Heart right ventricle (tissue), 16 donors: ENCODE measurements at regions not wholly inside any gene's neighbourhood (a gene's known extent, or its start where the extent isn't known, plus 50 kb on each side); places are given as distances from the start of the nearest gene placed in this dataset.

Source experiments
- ATAC-seq, 8 donors: fragments of 200-7000 bp; cut with Tn5 transposase; one replicate each; pipeline ENCODE4 v1.9.1; 2020; ENCODE audit warnings: mild to moderate bottlenecking in 8 of 8, moderate library complexity in 8 of 8, moderate number of reproducible peaks in 1 of 8
- DNase-seq, 2 donors: peaks; one replicate each; pipeline ENCODE4 v3.0.0-alpha.2; 2020
- H3K27ac ChIP-seq, 10 donors: fragments of 200-600 bp; sonication (generic) in 2 of 10; one replicate each; pipeline versions ENCODE4 v1.5.0 to v1.8.0; 2020 to 2022; ENCODE audit warnings: mild to moderate bottlenecking in 3 of 10
- H3K27me3 ChIP-seq, 7 donors: fragments of 200-600 bp; one replicate each; pipeline ENCODE4 v1.8.0; 2021 to 2022; ENCODE audit warnings: mild to moderate bottlenecking in 2 of 7
- H3K36me3 ChIP-seq, 9 donors: fragments of 200-600 bp; sonication (generic) in 1 of 9; one replicate each; pipeline versions ENCODE4 v1.5.0 to v1.8.0; 2020 to 2022; ENCODE audit warnings: mild to moderate bottlenecking in 2 of 9
- H3K4me1 ChIP-seq, 9 donors: fragments of 200-600 bp; sonication (generic) in 1 of 9; one replicate each; pipeline versions ENCODE4 v1.5.0 to v1.8.0; 2020 to 2022; ENCODE audit warnings: mild to moderate bottlenecking in 4 of 9
- H3K4me3 ChIP-seq, 10 donors: fragments of 200-600 bp; sonication (generic) in 2 of 10; one replicate each; pipeline versions ENCODE4 v1.5.0 to v1.8.0; 2020 to 2022; ENCODE audit warnings: mild to moderate bottlenecking in 7 of 10, moderate library complexity in 2 of 10
- H3K9me3 ChIP-seq, 11 donors: fragments of 200-600 bp in 10 of 11; sonication (generic) in 2 of 11; one replicate each; pipeline versions ENCODE4 v1.5.0 to v1.8.0; 2013 to 2022; ENCODE audit warnings: mild to moderate bottlenecking in 2 of 11, control low read depth in 1 of 11, moderate library complexity in 1 of 11
- WGBS, 2 donors: extraction: QIAGEN DNeasy Blood & Tissue Kit; methylation state at CpG; one replicate each; pipeline ENCODE4 v1.1.7; 2013; ENCODE audit warnings: inconsistent platforms in 1 of 2; 5-methylcytosine and 5-hydroxymethylcytosine counted together
- intact Hi-C, 10 donors: fragments of 100-400 bp; cut with DNase I; formaldehyde crosslinking; loops; one replicate each; pipeline versions ENCODE4 v1.11.1 to v1.14.2; 2022
- TF ChIP-seq, protein P1 (sequence below), 9 donors: fragments of 200-600 bp; sonication (generic) in 2 of 9; IDR thresholded peaks; one replicate each; pipeline versions ENCODE4 v1.5.0 to v1.8.0; 2021 to 2022; ENCODE audit warnings: antibody characterized with exemption in 9 of 9, mild to moderate bottlenecking in 5 of 9, moderate library complexity in 1 of 9
- donor health status: Arrhythmogenic right ventricular cardiomyopathy.
- donor health status: ischemic (EF 13 %, LVEDD 7.1; RV severe dilation, severe dysfunction).
- donor health status: healthy with polysubstance abuse.
- donor health status: DM: no; HTN: yes; CAD: no.
- donor health status: DM: no; HTN: no; CAD: no.
- donor health status: ischemic (EF 25% LVEDD 6.9; RV normal size, moderate dysfunction).
- donor health status: ischemic (EF 25% LVEDD 5.7; RV mildly dilated, moderate dysfunction).
- donor health status: healthy.
- donor health status: DM: yes; HTN: yes; CAD: no.
- donor health status: Ischemic cardiomyopathy.
- donor health status: ischemic (EF 35%, LVEDD 5.7; RV mildly dilated, moderate dysfunction).
- donor health status: nonischemic (EF 11% LVEDD 7.7; RV severe dilation, severe dysfunction).
- donor health status: DM: yes; HTN: yes; CAD: no.
- donor health status: PGD.
- donor health status: ischemic (EF 29% LVEDD 5.4; RV normal size, mild dysfunction).
- donor health status: nonischemic (EF 23%, LVEDD 6.1; RV moderate dilation, normal function).

DNA sequence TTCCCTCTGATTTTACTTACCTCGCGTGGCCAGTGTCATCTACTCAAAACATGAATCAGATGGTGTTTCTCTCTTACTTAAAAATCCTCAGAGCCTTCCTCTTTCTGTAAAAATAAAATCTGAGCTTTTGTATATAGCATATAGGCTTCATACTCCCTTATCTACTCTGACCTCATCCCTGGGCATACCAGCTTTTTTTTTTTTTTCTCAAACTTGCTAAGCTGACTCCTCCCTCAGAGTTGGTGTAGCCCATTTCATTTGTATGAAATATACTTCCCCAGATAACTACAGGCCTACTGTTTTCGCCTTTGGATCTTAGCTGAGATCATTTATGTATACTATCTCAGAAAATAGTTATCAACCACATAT lies 648.9 kb upstream of the ALCAM start:
- Histone ChIP-seq H3K9me3 (peaks cover 0 to 4% (median 0%) of the 10 kb centered on the region in 11 donors), H3K36me3 (no peaks in the 10 kb centered on the region), H3K4me3 (no peak overlapping the region), H3K4me1 (no peaks in the 10 kb centered on the region), H3K27ac (no peak overlapping the region), H3K27me3 (no peaks in the 10 kb centered on the region)
- WGBS, 2 donors, result 63 to 77% methylated on average over 3 of the region's 3 CpGs
- ATAC-seq, result no peak
- DNase-seq, result no peak
- TF ChIP-seq, protein P1, sequence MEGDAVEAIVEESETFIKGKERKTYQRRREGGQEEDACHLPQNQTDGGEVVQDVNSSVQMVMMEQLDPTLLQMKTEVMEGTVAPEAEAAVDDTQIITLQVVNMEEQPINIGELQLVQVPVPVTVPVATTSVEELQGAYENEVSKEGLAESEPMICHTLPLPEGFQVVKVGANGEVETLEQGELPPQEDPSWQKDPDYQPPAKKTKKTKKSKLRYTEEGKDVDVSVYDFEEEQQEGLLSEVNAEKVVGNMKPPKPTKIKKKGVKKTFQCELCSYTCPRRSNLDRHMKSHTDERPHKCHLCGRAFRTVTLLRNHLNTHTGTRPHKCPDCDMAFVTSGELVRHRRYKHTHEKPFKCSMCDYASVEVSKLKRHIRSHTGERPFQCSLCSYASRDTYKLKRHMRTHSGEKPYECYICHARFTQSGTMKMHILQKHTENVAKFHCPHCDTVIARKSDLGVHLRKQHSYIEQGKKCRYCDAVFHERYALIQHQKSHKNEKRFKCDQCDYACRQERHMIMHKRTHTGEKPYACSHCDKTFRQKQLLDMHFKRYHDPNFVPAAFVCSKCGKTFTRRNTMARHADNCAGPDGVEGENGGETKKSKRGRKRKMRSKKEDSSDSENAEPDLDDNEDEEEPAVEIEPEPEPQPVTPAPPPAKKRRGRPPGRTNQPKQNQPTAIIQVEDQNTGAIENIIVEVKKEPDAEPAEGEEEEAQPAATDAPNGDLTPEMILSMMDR (IDR thresholded peaks at IDR 0.05), result no peak
- intact Hi-C loops, result no loop called here

DNA sequence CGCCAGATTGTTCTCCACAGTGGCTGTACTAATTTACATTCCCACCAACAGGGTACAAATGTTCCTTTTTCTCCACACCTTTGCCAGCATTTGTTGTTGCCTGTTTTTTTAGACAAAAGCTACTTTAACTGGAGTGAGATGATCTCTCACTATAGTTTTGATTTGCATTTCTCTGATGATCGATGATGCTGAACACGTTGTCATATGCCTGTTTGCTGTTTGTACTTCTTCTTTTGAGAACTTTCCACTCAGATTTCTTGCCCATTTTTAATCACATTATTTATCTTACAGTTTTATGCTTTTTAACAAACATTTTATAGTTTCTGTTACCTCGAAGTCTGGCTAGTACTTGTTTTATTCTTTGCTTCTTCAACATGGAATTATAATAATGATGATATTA lies 643.7 kb upstream of the ALCAM start:
- DNase-seq (no peak), ATAC-seq (no peak)
- Histone ChIP-seq H3K27me3 (no peaks in the 10 kb centered on the region), H3K36me3 (no peaks in the 10 kb centered on the region), H3K4me3 (no peak overlapping the region), H3K4me1 (no peaks in the 10 kb centered on the region), H3K27ac (no peak overlapping the region), H3K9me3 (peaks cover 0 to 8% (median 0%) of the 10 kb centered on the region in 11 donors)
- TF ChIP-seq, protein P1 (IDR thresholded peaks at IDR 0.05), result no peak
- WGBS, 2 donors, result 74 to 79% methylated on average over 4 of the region's 4 CpGs
- intact Hi-C loops, result no loop called here

DNA sequence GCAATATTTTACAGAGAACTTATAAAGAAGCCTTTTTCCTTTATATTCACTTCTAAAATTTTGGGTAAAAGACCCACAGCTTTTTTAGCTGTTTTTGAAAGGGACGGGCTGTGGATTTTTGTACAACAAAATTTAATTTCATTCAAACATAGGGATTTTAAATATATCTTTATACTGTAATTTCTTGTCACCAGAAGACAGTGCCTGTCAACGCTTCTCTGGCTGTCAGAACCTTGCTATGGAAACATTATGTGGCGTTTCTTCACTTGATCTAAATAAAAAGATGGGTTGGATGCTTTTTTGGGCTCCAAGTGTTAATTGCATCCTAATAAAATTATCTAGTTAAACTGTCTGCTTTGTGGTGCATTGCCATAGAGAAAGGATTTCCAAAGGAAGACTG lies 635.6 kb upstream of the ALCAM start:
- Histone ChIP-seq H3K9me3 (peaks cover 0 to 5% (median 0%) of the 10 kb centered on the region in 11 donors), H3K36me3 (no peaks in the 10 kb centered on the region), H3K27me3 (no peaks in the 10 kb centered on the region), H3K4me1 (no peaks in the 10 kb centered on the region), H3K4me3 (no peak overlapping the region), H3K27ac (no peak overlapping the region)
- TF ChIP-seq, protein P1 (IDR thresholded peaks at IDR 0.05), result no peak
- no peak for ATAC-seq
- 55 to 62% methylated on average over 3 of the region's 3 CpGs for WGBS, 2 donors
- DNase-seq, result no peak
- intact Hi-C loops, result no loop called here

DNA sequence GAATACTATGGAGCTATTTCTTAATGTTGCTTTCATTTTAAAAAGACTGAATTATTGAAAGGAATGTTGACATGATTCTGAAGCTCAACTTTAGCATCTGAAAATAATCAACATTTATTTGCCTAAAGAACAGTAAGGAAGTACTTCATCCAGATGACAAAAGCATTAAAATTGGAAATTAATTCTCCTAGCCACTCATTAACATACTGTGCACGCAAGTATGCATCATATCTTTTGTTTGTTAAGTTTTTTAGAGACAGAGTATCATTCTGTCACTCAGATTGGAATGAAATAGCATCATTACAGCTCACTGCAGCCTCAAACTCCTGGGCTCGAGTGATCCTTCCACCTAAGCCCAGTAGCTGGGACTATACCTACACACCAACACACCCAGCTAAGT lies 632.1 kb upstream of the ALCAM start:
- Histone ChIP-seq H3K36me3 (no peaks in the 10 kb centered on the region), H3K27ac (no peak overlapping the region), H3K27me3 (no peaks in the 10 kb centered on the region), H3K4me1 (no peaks in the 10 kb centered on the region), H3K4me3 (no peak overlapping the region), H3K9me3 (no peaks in the 10 kb centered on the region)
- intact Hi-C loops, result no loop called here
- TF ChIP-seq, protein P1 (IDR thresholded peaks at IDR 0.05), result no peak
- DNase-seq, result no peak
- WGBS, 2 donors, result 83 to 86% methylated on average over 2 of the region's 2 CpGs
- ATAC-seq, result no peak

DNA sequence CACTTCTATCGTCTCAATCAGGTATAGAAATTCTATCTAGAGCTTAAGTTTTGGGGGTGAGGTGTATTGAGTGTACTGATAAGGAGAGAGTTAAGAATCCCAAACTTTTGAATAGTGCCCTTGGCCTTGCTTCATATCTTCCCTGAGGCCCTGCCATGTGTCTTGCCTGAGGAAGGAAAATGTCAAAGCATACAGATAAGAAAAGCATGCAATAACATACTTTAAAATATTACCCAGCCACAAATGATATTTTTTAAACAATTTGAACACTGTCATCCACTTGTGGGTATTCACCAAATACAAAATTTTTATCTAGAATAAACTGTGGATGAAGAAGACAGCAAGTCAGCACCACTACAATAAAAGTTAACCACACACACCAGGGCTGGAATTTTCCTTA lies 631.0 kb upstream of the ALCAM start:
- no peaks in the 10 kb centered on the region for H3K4me1 ChIP-seq
- no peaks in the 10 kb centered on the region for H3K36me3 ChIP-seq
- DNase-seq (no peak), ATAC-seq (no peak)
- no peaks in the 10 kb centered on the region for H3K9me3 ChIP-seq
- no peaks in the 10 kb centered on the region for H3K27me3 ChIP-seq
- H3K4me3 ChIP-seq, result no peak overlapping the region
- H3K27ac ChIP-seq, result no peak overlapping the region
- intact Hi-C loops, result no loop called here
- TF ChIP-seq, protein P1 (IDR thresholded peaks at IDR 0.05), result no peak
- 30 to 31% methylated on average over 1 of the region's 1 CpG for WGBS, 2 donors
